ENCODE measurements at regions not wholly inside any gene's neighbourhood (a gene's known extent, or its start where the extent isn't known, plus 50 kb on each side); places are given as distances from the start of the nearest gene placed in this dataset.

GRCh38 chr5:87598460-87598859 is 185.7 kb upstream of the CCNH start:
- no peak for TF ChIP-seq POLR2A (IDR thresholded peaks at IDR 0.05; ENCODE audit: low read length)
- no peak for TF ChIP-seq GATA1 (IDR thresholded peaks at IDR 0.05; ENCODE audit: low read depth, low read length)

Data from erythroblast (primary cell).